Transverse colon (tissue), 4 donors: ENCODE measurements at regions not wholly inside any gene's neighbourhood (a gene's known extent, or its start where the extent isn't known, plus 50 kb on each side); places are given as distances from the start of the nearest gene placed in this dataset.

ENCODE experiments used
- CTCF ChIP-seq, 5 experiments: fragments of 200-600 bp in 3 of 5; fragments of 450-650 bp in 2 of 5; sonication (generic) in 3 of 5; IDR thresholded peaks; 1 replicate in 2 of 5; 2 replicates in 3 of 5; pipeline ENCODE4 v1.5.1; 2016 to 2017; ENCODE audit warnings: antibody characterized with exemption in 5 of 5, inconsistent platforms in 3 of 5, mild to moderate bottlenecking in 2 of 5, moderate library complexity in 1 of 5
- POLR2AphosphoS5 ChIP-seq, 3 donors: sonication (generic); formaldehyde crosslinking; IDR thresholded peaks; one replicate each; pipeline ENCODE4 v1.6.1; 2016; ENCODE audit warnings: antibody characterized with exemption in 3 of 3

- TF ChIP-seq POLR2AphosphoS5 (IDR thresholded peaks at IDR 0.05) (no peak), CTCF (IDR thresholded peaks at IDR 0.05) (no peak)
These were observed 127.5 kb downstream of the CRPPA start for GRCh38 chr7:16293669-16294425.
